NCI-H2196 (cell line): ENCODE measurements at regions not wholly inside any gene's neighbourhood (a gene's known extent, or its start where the extent isn't known, plus 50 kb on each side); places are given as distances from the start of the nearest gene placed in this dataset.

Experiments used
- DNase-seq: peaks from one replicate; lab custom pipeline; 2025; ENCODE audit not compliant: unreplicated experiment; lab: John Stamatoyannopoulos, UW

GRCh38 chr9:89721176-89721700 is 116.4 kb downstream of the GADD45G start:
- DNase-seq = peak; percentile 41

- DNase-seq = no peak
Observed at GRCh38 chr9:89721971-89722530, 117.2 kb downstream of the GADD45G start.

GRCh38 chr9:89722712-89723111 is 117.9 kb downstream of the GADD45G start:
- no peak for DNase-seq

- no peak for DNase-seq
Observed at GRCh38 chr9:89723469-89724100, 118.8 kb downstream of the GADD45G start.

GRCh38 chr9:89724659-89725058 is 119.8 kb downstream of the GADD45G start:
- no peak for DNase-seq

GRCh38 chr9:89725271-89725670 is 120.5 kb downstream of the GADD45G start:
- DNase-seq = no peak

- DNase-seq = no peak
Observed at GRCh38 chr9:89729954-89730530, 125.2 kb downstream of the GADD45G start.

GRCh38 chr9:89730715-89731114 is 125.9 kb downstream of the GADD45G start:
- peak; percentile 86 for DNase-seq

- DNase-seq = no peak
Observed at GRCh38 chr9:89731262-89732182, 126.7 kb downstream of the GADD45G start.

- no peak for DNase-seq
Observed at GRCh38 chr9:89732295-89732938, 127.6 kb downstream of the GADD45G start.

GRCh38 chr9:89732939-89733324 is 128.1 kb downstream of the GADD45G start:
- no peak for DNase-seq

- DNase-seq = peak; percentile 22
Observed at GRCh38 chr9:89734600-89735041, 129.8 kb downstream of the GADD45G start.

- no peak for DNase-seq
Observed at GRCh38 chr9:89738137-89738932, 133.5 kb downstream of the GADD45G start.

- DNase-seq = no peak
Observed at GRCh38 chr9:89739511-89739910, 134.7 kb downstream of the GADD45G start.

- DNase-seq = no peak
Observed at GRCh38 chr9:89739916-89740315, 135.1 kb downstream of the GADD45G start.

- DNase-seq = no peak
Observed at GRCh38 chr9:89740722-89741121, 135.9 kb downstream of the GADD45G start.

- DNase-seq = no peak
Observed at GRCh38 chr9:89742660-89743059, 137.8 kb downstream of the GADD45G start.

- no peak for DNase-seq
Observed at GRCh38 chr9:89743216-89743572, 138.4 kb downstream of the GADD45G start.

- DNase-seq = peak; percentile 21
Observed at GRCh38 chr9:89743573-89744254, 138.9 kb downstream of the GADD45G start.

GRCh38 chr9:89744255-89744648 is 139.4 kb downstream of the GADD45G start:
- no peak for DNase-seq
